Adrenal gland (tissue), 5 donors: ENCODE measurements at regions not wholly inside any gene's neighbourhood (a gene's known extent, or its start where the extent isn't known, plus 50 kb on each side); places are given as distances from the start of the nearest gene placed in this dataset.

Experiments
- POLR2A ChIP-seq, 2 donors: fragments of 450-650 bp; IDR thresholded peaks; one replicate each; pipeline ENCODE4 v1.6.1; 2017; ENCODE audit warnings: antibody characterized with exemption in 2 of 2, mild to moderate bottlenecking in 2 of 2, moderate library complexity in 1 of 2
- TF ChIP-seq, protein P1 (sequence below), 6 experiments: fragments of 450-650 bp in 4 of 6; fragments of 200-600 bp in 2 of 6; sonication (generic) in 1 of 6; IDR thresholded peaks; 1 replicate in 5 of 6; 2 replicates in 1 of 6; pipeline versions ENCODE4 v1.5.1 to v1.8.0; 2016 to 2021; ENCODE audit warnings: antibody characterized with exemption in 6 of 6, mild to moderate bottlenecking in 2 of 6, moderate library complexity in 1 of 6
- donor health status: DM: no; HTN: no; CAD: no.

DNA sequence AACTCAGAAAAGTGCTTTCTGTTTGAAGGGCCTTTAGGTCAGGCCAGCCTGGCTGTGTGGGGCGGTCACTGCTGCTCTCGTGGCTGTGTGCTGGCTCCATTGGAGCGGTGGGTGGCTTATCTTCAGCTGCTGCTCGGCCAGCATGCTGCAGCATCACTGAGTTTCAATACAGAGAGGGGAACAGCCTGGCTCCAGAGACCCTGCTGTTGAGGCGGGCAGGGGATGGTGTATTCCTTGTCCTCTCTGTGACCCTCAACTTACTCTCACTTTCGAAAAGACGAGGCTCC is 248.5 kb upstream of the ONECUT1 start:
- TF ChIP-seq, protein P1, sequence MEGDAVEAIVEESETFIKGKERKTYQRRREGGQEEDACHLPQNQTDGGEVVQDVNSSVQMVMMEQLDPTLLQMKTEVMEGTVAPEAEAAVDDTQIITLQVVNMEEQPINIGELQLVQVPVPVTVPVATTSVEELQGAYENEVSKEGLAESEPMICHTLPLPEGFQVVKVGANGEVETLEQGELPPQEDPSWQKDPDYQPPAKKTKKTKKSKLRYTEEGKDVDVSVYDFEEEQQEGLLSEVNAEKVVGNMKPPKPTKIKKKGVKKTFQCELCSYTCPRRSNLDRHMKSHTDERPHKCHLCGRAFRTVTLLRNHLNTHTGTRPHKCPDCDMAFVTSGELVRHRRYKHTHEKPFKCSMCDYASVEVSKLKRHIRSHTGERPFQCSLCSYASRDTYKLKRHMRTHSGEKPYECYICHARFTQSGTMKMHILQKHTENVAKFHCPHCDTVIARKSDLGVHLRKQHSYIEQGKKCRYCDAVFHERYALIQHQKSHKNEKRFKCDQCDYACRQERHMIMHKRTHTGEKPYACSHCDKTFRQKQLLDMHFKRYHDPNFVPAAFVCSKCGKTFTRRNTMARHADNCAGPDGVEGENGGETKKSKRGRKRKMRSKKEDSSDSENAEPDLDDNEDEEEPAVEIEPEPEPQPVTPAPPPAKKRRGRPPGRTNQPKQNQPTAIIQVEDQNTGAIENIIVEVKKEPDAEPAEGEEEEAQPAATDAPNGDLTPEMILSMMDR (IDR thresholded peaks at IDR 0.05) = no peak
- no peak for TF ChIP-seq POLR2A (IDR thresholded peaks at IDR 0.05)
